Heart left ventricle (tissue), 13 donors: ENCODE measurements at regions not wholly inside any gene's neighbourhood (a gene's known extent, or its start where the extent isn't known, plus 50 kb on each side); places are given as distances from the start of the nearest gene placed in this dataset.
"Not testable (repeated sequence)": the region's sequence is repeated elsewhere in the genome, so short reads cannot be mapped to it uniquely, and the experiment has no call there.

Experiments
- CTCF ChIP-seq, 12 donors: fragments of 200-600 bp; sonication (generic) in 4 of 12; IDR thresholded peaks; one replicate each; pipeline versions ENCODE4 v1.5.0 to v1.8.0; 2018 to 2022; ENCODE audit warnings: antibody characterized with exemption in 12 of 12, mild to moderate bottlenecking in 5 of 12
- POLR2A ChIP-seq, 2 donors: fragments of 450-650 bp; IDR thresholded peaks; one replicate each; pipeline ENCODE4 v1.6.1; 2017; ENCODE audit warnings: antibody characterized with exemption in 2 of 2, mild to moderate bottlenecking in 2 of 2, moderate library complexity in 2 of 2
- donor health status: ischemic (EF 13 %, LVEDD 7.1; RV severe dilation, severe dysfunction).
- donor health status: DM: no; HTN: yes; CAD: no.
- donor health status: DM: no; HTN: no; CAD: no.
- donor health status: ischemic (EF 25% LVEDD 6.9; RV normal size, moderate dysfunction).
- donor health status: ischemic (EF 25% LVEDD 5.7; RV mildly dilated, moderate dysfunction).
- donor health status: ischemic (EF 35%, LVEDD 5.7; RV mildly dilated, moderate dysfunction).
- donor health status: nonischemic (EF 11% LVEDD 7.7; RV severe dilation, severe dysfunction).
- donor health status: DM: yes; HTN: yes; CAD: no.
- donor health status: PGD.
- donor health status: ischemic (EF 29% LVEDD 5.4; RV normal size, mild dysfunction).
- donor health status: nonischemic (EF 23%, LVEDD 6.1; RV moderate dilation, normal function).

GRCh38 chr1:149269001-149269702 lies 165.8 kb upstream of the NBPF9 start:
- not testable (repeated sequence) for TF ChIP-seq CTCF, POLR2A (IDR thresholded peaks at IDR 0.05)
